ENCODE measurements at regions not wholly inside any gene's neighbourhood (a gene's known extent, or its start where the extent isn't known, plus 50 kb on each side); places are given as distances from the start of the nearest gene placed in this dataset.

GRCh38 chr4:62199291-62199810, 999.2 kb downstream of the ADGRL3 start:
- DNase-seq, result no peak

GRCh38 chr4:62196338-62196737, 996.2 kb downstream of the ADGRL3 start:
- no peak for DNase-seq

GRCh38 chr4:62194342-62194741, 994.2 kb downstream of the ADGRL3 start:
- DNase-seq, result no peak

- no peak for DNase-seq
Measured at GRCh38 chr4:62193761-62194160, 993.6 kb downstream of the ADGRL3 start.

- DNase-seq, result no peak
Measured at GRCh38 chr4:62191451-62192240, 991.5 kb downstream of the ADGRL3 start.

GRCh38 chr4:62170235-62170634, 970.1 kb downstream of the ADGRL3 start:
- DNase-seq, result no peak

GRCh38 chr4:62168681-62169080, 968.6 kb downstream of the ADGRL3 start:
- DNase-seq, result no peak

GRCh38 chr4:62162606-62163005, 962.5 kb downstream of the ADGRL3 start:
- DNase-seq, result no peak

GRCh38 chr4:62161446-62161845, 961.3 kb downstream of the ADGRL3 start:
- no peak for DNase-seq

- no peak for DNase-seq
Measured at GRCh38 chr4:62159876-62160275, 959.8 kb downstream of the ADGRL3 start.

GRCh38 chr4:62159306-62159705, 959.2 kb downstream of the ADGRL3 start:
- DNase-seq, result no peak

- no peak for DNase-seq
Measured at GRCh38 chr4:62156205-62156604, 956.1 kb downstream of the ADGRL3 start.

GRCh38 chr4:62145276-62145675, 945.1 kb downstream of the ADGRL3 start:
- DNase-seq, result no peak

- no peak for DNase-seq
Measured at GRCh38 chr4:62144431-62144830, 944.3 kb downstream of the ADGRL3 start.

- DNase-seq, result no peak
Measured at GRCh38 chr4:62135565-62136156, 935.5 kb downstream of the ADGRL3 start.

GRCh38 chr4:62133977-62134376, 933.9 kb downstream of the ADGRL3 start:
- no peak for DNase-seq

GRCh38 chr4:62133101-62133897, 933.2 kb downstream of the ADGRL3 start:
- no peak for DNase-seq

GRCh38 chr4:62131049-62131448, 930.9 kb downstream of the ADGRL3 start:
- no peak for DNase-seq

- no peak for DNase-seq
Measured at GRCh38 chr4:62130637-62131036, 930.5 kb downstream of the ADGRL3 start.

GRCh38 chr4:62130230-62130629, 930.1 kb downstream of the ADGRL3 start:
- no peak for DNase-seq
